Endothelial cell of umbilical vein (primary cell): ENCODE measurements at regions not wholly inside any gene's neighbourhood (a gene's known extent, or its start where the extent isn't known, plus 50 kb on each side); places are given as distances from the start of the nearest gene placed in this dataset.

ENCODE experiments used
- BruUV-seq: library from RNA; stranded (reverse); fragments of 400-500 nt; replicated peaks from 2 replicates; lab custom pipeline; 2021; lab: Mats Ljungman, UMichigan
- CTCF ChIA-PET: fragments of 300-600, 350-600 bp; sonication (Branson Sonifier 250); formaldehyde crosslinking; loops from one replicate; lab custom pipeline; 2021; ENCODE audit warnings: antibody characterized with exemption, inconsistent platforms; lab: Charles Lee
- POLR2A ChIA-PET: fragments of 300-600, 350-600 bp; sonication (Branson Sonifier 250); formaldehyde crosslinking; loops from one replicate; lab custom pipeline; 2021; ENCODE audit warnings: antibody characterized with exemption, inconsistent platforms; lab: Charles Lee
- DNase-seq: peaks from one replicate; pipeline ENCODE4 v3.0.0-alpha.2; 2011; ENCODE audit warnings: low read depth, low spot score
- FAIRE-seq: peaks from 2 replicates; lab custom pipeline; 2011; peaks lifted over from hg19 to GRCh38; lab: Jason Lieb, UNC
- H2AFZ ChIP-seq: 2 replicates; pipeline ENCODE4 v1.6.0; 2012; ENCODE audit warnings: low read depth, low read length, control low read depth, inconsistent platforms
- H3K27ac ChIP-seq: 2 replicates; pipeline ENCODE4 v1.5.1; 2011; ENCODE audit warnings: low read depth, mild to moderate bottlenecking, control low read depth, low read length, moderate library complexity; ENCODE audit not compliant: insufficient read depth
- H3K27me3 ChIP-seq, 2 experiments: 2 replicates each; pipeline versions ENCODE4 v1.6.0 to v1.6.1; 2011; ENCODE audit warnings: low read length in 2 of 2, mixed read lengths in 1 of 2; ENCODE audit not compliant: control insufficient read depth in 2 of 2, insufficient read depth in 2 of 2
- H3K36me3 ChIP-seq, 2 experiments: 2 replicates in 1 of 2; 3 replicates in 1 of 2; pipeline ENCODE4 v1.5.1; 2011; ENCODE audit warnings: low read length in 2 of 2, mild to moderate bottlenecking in 1 of 2, moderate library complexity in 1 of 2; ENCODE audit not compliant: control insufficient read depth in 2 of 2, insufficient read depth in 2 of 2; ENCODE audit errors: extremely low read depth in 1 of 2
- H3K4me1 ChIP-seq: 3 replicates; pipeline ENCODE4 v1.5.1; 2011; ENCODE audit warnings: mild to moderate bottlenecking, low read length; ENCODE audit not compliant: control insufficient read depth, insufficient read depth; ENCODE audit errors: extremely low read depth
- H3K4me2 ChIP-seq: 2 replicates; pipeline ENCODE4 v1.6.1; 2011; ENCODE audit warnings: low read length, control low read depth, mixed read lengths; ENCODE audit not compliant: insufficient read depth
- H3K4me3 ChIP-seq, 3 experiments: fragments of 200-600 bp in 1 of 3; sonication (generic), shearing (Covaris generic) in 1 of 3; replicated peaks in 1 of 3; 2 replicates each; pipeline ENCODE4 v1.5.1; 2011 to 2016; ENCODE audit warnings: control low read depth in 3 of 3, low read length in 3 of 3, mild to moderate bottlenecking in 2 of 3, inconsistent platforms in 1 of 3, low read depth in 1 of 3, moderate library complexity in 1 of 3; ENCODE audit not compliant: insufficient read depth in 1 of 3
- H3K79me2 ChIP-seq: 2 replicates; pipeline ENCODE4 v1.6.0; 2012; ENCODE audit warnings: low read length, inconsistent platforms; ENCODE audit not compliant: control insufficient read depth, insufficient read depth
- H3K9ac ChIP-seq: replicated peaks from 2 replicates; pipeline ENCODE3; 2011; ENCODE audit warnings: low read length, control low read depth; ENCODE audit not compliant: insufficient read depth; ENCODE audit errors: extremely low read depth
- H3K9me1 ChIP-seq: replicated peaks from 3 replicates; pipeline ENCODE4 v1.6.0; 2011; ENCODE audit warnings: mild to moderate bottlenecking, low read length; ENCODE audit not compliant: control insufficient read depth, insufficient read depth; ENCODE audit errors: extremely low read depth
- H3K9me3 ChIP-seq: replicated peaks from 2 replicates; pipeline ENCODE4 v1.5.1; 2012; ENCODE audit warnings: low read length, inconsistent platforms; ENCODE audit not compliant: control insufficient read depth, insufficient read depth
- H4K20me1 ChIP-seq: replicated peaks from 2 replicates; pipeline ENCODE3; 2011; ENCODE audit warnings: mild to moderate bottlenecking, low read length; ENCODE audit not compliant: control insufficient read depth, insufficient read depth; ENCODE audit errors: extremely low read depth
- EZH2 ChIP-seq: IDR thresholded peaks from 2 replicates; pipeline ENCODE4 v1.6.1; 2012; ENCODE audit warnings: borderline replicate concordance, low read depth, mild to moderate bottlenecking, moderate library complexity, low read length, inconsistent platforms; ENCODE audit not compliant: severe bottlenecking
- FOS ChIP-seq: IDR thresholded peaks from 2 replicates; pipeline ENCODE4 v1.6.1; 2011; ENCODE audit warnings: mild to moderate bottlenecking, low read length, moderate library complexity, borderline replicate concordance; ENCODE audit not compliant: insufficient read depth
- GATA2 ChIP-seq: IDR thresholded peaks from 2 replicates; pipeline ENCODE4 v1.7.0; 2011; ENCODE audit warnings: low read depth, mild to moderate bottlenecking, moderate library complexity, mixed read lengths, low read length; ENCODE audit not compliant: insufficient read length, insufficient read depth
- JUN ChIP-seq: IDR thresholded peaks from 2 replicates; pipeline ENCODE4 v1.6.1; 2011; ENCODE audit warnings: borderline replicate concordance, low read depth; ENCODE audit not compliant: insufficient read length, insufficient read depth
- MYC ChIP-seq: IDR thresholded peaks from one replicate; pipeline ENCODE4 v1.6.1; 2011; ENCODE audit warnings: mild to moderate bottlenecking, low read depth, low read length
- POLR2A ChIP-seq: IDR thresholded peaks from 2 replicates; pipeline ENCODE4 v1.6.1; 2012; ENCODE audit warnings: low read depth, mild to moderate bottlenecking, control low read depth, low read length
- POLR2AphosphoS5 ChIP-seq: IDR thresholded peaks from 2 replicates; pipeline ENCODE4 v1.6.1; 2012; ENCODE audit warnings: low read depth, mild to moderate bottlenecking, control low read depth, low read length, moderate library complexity; ENCODE audit not compliant: insufficient read depth
- dilution Hi-C: fragments of 300-500 bp; cut with MboI; formaldehyde crosslinking; loops from one replicate; pipeline ENCODE4 v1.15.0; 2019; ENCODE audit warnings: low sequenced_read_pairs; ENCODE audit not compliant: extremely low pct_ligation_motif_present
- intact Hi-C: fragments of 100-400 bp; cut with micrococcal nuclease; formaldehyde crosslinking; loops from one replicate; pipeline ENCODE4 v1.10.0; 2022
- TF ChIP-seq, protein P1 (sequence below), 2 donors: IDR thresholded peaks; 1 replicate in 1 of 2; 2 replicates in 1 of 2; pipeline ENCODE4 v1.5.1; 2011; ENCODE audit warnings: low read length in 2 of 2, mild to moderate bottlenecking in 2 of 2, moderate library complexity in 2 of 2, control low read depth in 1 of 2, inconsistent platforms in 1 of 2, low read depth in 1 of 2; ENCODE audit not compliant: insufficient read depth in 1 of 2; ENCODE audit errors: extremely low read depth in 1 of 2
- TF ChIP-seq, protein P2 (sequence below): IDR thresholded peaks from 2 replicates; pipeline ENCODE4 v1.6.1; 2011; ENCODE audit not compliant: insufficient read depth, insufficient read length

DNA sequence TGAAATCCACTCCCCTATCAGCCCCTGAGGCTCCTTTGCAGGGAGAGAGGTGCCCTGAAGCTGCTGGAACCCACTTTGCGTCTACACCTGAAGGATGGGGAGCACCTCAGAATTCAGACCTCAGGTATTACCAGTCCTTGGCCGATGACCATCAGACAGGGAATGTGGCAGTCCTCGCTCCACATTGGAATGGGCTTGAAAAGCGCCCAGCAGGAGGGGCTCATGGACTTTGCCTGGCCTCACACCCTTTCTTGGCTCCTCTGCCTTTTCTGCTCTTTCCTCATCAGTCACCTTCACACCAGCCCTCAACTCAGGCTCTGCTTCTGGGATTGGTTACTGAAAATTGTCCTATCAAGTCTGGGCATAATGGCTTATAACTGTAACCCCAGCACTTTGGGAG, 83.9 kb downstream of the BARX1 start:
- Histone ChIP-seq H3K4me2 (no peak overlapping the region), H3K79me2 (no peaks in the 10 kb centered on the region), H3K9me1 (no peaks in the 10 kb centered on the region), H3K4me3 (no peak overlapping the region), H3K27me3 (no peaks in the 10 kb centered on the region), H3K36me3 (no peaks in the 10 kb centered on the region), H4K20me1 (no peaks in the 10 kb centered on the region), H2AFZ (no peak overlapping the region), H3K9ac (no peak overlapping the region), H3K27ac (no peak overlapping the region), H3K9me3 (no peaks in the 10 kb centered on the region), H3K4me1 (no peaks in the 10 kb centered on the region)
- CTCF ChIA-PET: no interaction called here
- DNase-seq (no peak), FAIRE-seq (no peak)
- BruUV-seq: no TSS peak
- POLR2A ChIA-PET: no interaction called here
- intact Hi-C loops: no loop called here
- dilution Hi-C loops: no loop called here
- no peak for TF ChIP-seq GATA2
- no peak for TF ChIP-seq JUN
- no peak for TF ChIP-seq MYC
- TF ChIP-seq FOS: no peak
- no peak for TF ChIP-seq POLR2AphosphoS5
- no peak for TF ChIP-seq POLR2A
- TF ChIP-seq, protein P1, sequence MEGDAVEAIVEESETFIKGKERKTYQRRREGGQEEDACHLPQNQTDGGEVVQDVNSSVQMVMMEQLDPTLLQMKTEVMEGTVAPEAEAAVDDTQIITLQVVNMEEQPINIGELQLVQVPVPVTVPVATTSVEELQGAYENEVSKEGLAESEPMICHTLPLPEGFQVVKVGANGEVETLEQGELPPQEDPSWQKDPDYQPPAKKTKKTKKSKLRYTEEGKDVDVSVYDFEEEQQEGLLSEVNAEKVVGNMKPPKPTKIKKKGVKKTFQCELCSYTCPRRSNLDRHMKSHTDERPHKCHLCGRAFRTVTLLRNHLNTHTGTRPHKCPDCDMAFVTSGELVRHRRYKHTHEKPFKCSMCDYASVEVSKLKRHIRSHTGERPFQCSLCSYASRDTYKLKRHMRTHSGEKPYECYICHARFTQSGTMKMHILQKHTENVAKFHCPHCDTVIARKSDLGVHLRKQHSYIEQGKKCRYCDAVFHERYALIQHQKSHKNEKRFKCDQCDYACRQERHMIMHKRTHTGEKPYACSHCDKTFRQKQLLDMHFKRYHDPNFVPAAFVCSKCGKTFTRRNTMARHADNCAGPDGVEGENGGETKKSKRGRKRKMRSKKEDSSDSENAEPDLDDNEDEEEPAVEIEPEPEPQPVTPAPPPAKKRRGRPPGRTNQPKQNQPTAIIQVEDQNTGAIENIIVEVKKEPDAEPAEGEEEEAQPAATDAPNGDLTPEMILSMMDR (IDR thresholded peaks at IDR 0.05; ENCODE audit: extremely low read depth in 1 of 2, insufficient read depth in 1 of 2, low read depth in 1 of 2, low read length in 2 of 2): no peak
- no peak for TF ChIP-seq EZH2
- TF ChIP-seq, protein P2, sequence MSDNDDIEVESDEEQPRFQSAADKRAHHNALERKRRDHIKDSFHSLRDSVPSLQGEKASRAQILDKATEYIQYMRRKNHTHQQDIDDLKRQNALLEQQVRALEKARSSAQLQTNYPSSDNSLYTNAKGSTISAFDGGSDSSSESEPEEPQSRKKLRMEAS: no peak
